HG03103 (cell line): ENCODE measurements at regions not wholly inside any gene's neighbourhood (a gene's known extent, or its start where the extent isn't known, plus 50 kb on each side); places are given as distances from the start of the nearest gene placed in this dataset.

Experiments
- ATAC-seq: cut with Tn5 transposase; IDR thresholded peaks from one replicate; pipeline ENCODE4 v1.9.1; 2021; ENCODE audit warnings: low read depth; ENCODE audit not compliant: unreplicated experiment

DNA sequence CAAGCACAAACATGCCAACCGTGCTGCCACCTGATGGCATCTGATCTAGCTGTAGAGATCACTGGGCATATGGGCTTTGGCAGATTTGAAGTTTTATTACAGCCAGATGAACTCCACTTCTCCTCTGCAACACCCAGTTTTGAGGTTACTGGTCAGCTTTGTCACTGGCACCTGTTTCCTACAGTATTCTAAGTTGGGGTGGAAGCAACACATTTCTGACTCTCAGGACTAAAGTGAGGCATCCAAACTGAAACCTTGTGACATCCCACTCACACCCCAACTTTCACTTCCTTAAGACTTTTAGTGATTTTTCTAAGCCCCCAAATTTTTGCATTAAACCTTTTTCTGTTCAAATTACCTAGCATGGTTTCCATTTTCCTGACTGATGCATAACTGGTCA is 115.1 kb upstream of the PCDH18 start:
- ATAC-seq: peak; percentile 82

GRCh38 chr4:137644201-137644600 is 111.9 kb upstream of the PCDH18 start:
- no peak for ATAC-seq

- no peak for ATAC-seq
Observed at GRCh38 chr4:137641544-137641943, 109.2 kb upstream of the PCDH18 start.

- no peak for ATAC-seq
Observed at GRCh38 chr4:137640838-137641158, 108.5 kb upstream of the PCDH18 start.

GRCh38 chr4:137640156-137640837 is 108.0 kb upstream of the PCDH18 start:
- ATAC-seq: no peak

- no peak for ATAC-seq
Observed at GRCh38 chr4:137638934-137639333, 106.6 kb upstream of the PCDH18 start.

DNA sequence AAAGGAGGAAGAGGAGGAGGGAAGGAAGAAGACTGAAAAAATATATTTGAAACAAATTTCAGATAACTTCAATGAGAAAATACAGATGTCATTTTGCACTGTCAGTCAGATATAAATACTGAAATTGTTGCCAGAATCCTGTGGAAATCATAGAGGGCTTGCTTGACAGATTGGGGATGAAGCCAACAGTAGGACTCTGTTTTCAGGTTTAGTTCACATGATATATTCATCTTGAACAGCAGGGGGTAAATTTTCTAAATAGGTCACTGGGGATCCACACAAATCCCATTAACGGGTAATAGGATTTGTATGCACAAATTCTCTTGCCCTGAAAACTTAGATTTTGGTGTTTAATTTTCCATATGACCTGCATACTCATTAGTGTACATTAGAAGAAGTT is 103.3 kb upstream of the PCDH18 start:
- no peak for ATAC-seq

DNA sequence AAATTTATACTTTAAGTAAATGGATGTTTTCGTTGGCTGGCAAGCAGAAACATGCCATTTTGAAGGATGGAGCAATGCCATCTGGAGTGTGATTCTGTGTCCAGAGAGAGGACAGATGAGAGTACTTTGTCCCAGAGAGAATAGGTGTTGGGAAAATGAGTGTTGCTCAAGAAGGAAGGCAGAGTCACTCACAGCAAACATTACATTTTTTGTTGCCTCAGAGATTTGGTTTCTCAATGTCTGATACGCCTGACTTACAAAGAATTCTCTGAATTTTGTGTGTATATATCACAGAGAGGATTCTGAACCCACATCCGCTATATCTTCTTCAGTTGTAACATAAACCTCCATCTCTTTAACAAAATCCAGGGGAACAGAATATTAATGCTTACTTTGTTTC is 102.8 kb upstream of the PCDH18 start:
- ATAC-seq: no peak

- ATAC-seq: no peak
Observed at GRCh38 chr4:137632842-137633241, 100.5 kb upstream of the PCDH18 start.

- no peak for ATAC-seq
Observed at GRCh38 chr4:137631605-137632004, 99.3 kb upstream of the PCDH18 start.

GRCh38 chr4:137630252-137630651 is 98.0 kb upstream of the PCDH18 start:
- ATAC-seq: no peak

DNA sequence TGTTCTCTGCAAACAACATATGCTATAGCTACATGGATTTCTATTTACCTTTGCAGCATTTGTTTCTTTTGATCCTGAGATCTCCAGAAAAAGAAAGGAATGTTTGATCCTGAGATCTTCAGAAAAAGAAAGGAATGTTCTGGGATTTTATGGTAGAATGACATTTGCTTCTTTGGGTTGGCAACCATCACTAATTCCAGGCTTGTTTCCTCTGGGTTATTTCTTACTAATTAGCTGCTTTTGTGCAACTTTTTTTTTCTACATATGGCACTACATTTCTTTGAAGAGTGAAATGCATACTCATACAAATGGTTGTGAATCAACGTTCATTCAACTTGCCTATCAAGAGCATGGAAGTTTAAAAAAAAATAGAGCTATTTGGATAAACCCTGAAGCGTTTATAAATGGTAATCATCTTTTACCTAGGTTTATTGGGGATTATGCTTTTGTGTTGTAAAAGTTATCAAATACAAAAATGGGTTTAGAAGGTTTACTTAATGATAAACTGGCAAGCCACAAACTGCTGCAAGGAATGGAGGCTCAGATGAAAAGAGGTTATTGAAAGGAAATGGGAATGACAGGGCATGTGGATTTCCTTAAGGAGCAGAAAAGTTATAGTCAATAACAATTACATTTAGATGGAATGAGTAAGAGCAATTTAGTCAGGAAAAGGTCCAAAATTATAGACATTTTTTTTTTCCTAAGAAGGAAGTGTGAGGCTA is 95.6 kb upstream of the PCDH18 start:
- ATAC-seq: no peak

DNA sequence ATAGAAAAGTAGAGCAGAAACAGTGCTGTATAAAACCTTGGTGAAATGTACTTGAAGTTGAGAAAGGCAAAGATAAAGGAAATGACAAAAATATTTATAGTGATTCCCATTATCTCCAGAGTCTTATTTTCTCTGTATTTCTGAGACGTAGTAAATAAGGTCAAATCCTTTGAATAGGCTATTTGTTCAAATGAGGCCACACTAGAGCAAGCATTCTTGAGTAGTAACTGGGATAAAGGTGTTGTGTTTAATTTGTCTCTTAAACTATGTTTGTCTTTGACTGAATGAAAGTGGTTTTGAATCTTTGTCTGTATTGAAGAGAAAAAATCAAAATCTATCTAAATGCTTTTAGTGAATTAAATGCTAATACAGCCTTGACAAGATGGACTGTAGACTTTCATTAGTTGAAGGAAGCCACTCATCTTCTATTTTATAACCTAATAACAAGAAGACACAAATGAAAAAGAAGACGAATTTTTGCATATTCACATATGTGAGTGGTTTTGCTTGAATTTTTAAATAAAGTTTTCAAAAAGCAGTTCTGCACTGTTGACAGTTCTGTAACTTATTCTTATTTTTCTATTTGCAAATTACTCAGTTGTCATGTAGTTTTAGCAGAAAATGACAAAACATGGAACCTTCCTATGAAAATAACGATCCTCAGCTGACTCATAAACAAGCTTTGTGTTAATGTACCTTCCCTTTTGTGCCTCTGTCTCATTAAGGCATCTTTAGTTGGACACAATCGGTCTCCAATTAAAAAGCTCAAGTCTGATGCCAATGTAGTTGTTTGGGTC is 94.8 kb upstream of the PCDH18 start:
- no peak for ATAC-seq

- no peak for ATAC-seq
Observed at GRCh38 chr4:137623013-137623412, 90.7 kb upstream of the PCDH18 start.

GRCh38 chr4:137621056-137621455 is 88.8 kb upstream of the PCDH18 start:
- ATAC-seq: no peak

DNA sequence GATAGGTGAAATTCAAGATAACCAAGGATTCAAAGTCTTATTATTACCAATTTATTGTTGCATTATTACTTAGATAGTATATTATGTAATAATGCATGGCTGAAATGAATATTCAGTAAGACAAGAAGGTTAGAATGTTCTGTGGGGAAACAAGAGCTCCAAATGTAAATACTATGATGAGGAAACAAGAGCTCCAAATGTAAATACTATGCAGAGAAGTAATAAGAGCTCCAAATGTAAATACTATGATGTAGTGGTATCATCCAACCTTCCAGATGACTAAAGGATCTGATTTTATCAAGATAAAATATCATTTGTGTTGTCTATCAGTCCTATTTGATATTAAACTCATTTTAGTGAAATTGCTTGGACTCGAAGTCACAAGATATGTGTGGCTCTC is 82.2 kb upstream of the PCDH18 start:
- ATAC-seq: no peak

GRCh38 chr4:137611998-137612700 is 79.9 kb upstream of the PCDH18 start:
- no peak for ATAC-seq

- ATAC-seq: no peak
Observed at GRCh38 chr4:137610960-137611359, 78.7 kb upstream of the PCDH18 start.

DNA sequence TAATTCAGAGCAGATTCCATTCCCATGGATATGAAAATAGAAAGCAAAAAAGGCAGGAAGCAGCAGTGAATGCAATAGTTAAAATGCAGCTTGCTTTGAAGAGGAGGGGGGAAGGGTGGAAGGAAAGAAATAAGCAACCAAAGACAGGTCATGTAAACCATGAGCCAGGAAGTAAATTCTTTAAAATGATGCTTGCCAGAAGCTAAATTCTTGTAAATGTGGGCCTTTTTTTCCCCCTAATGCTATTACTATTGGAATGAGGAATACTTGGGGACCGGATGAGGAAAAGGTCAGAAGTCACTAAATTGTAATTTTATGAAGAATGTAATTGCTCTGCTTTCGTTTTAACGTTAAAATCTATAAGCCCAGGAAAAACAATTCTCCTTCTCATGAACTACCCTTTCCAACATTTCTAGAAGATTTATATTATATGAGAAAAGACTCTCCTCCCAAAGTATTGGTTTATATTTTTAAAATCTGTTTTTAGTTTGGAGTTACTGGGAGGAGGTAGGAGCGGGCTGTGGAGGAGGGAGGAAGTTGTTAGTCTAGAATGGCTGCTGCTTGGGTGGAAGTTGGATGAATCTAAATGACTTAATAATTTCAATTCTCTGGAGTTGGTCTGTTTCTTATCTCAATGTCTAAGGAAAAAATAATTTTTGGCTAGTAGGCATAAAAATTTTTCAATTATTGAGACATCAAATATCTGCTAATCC is 77.6 kb upstream of the PCDH18 start:
- no peak for ATAC-seq

GRCh38 chr4:137608085-137608484 is 75.8 kb upstream of the PCDH18 start:
- ATAC-seq: no peak
